ENCODE measurements at regions not wholly inside any gene's neighbourhood (a gene's known extent, or its start where the extent isn't known, plus 50 kb on each side); places are given as distances from the start of the nearest gene placed in this dataset.

- Mint-ChIP-seq H3K27me3 (peaks cover 10% of the 10 kb centered on the region), H3K27ac (no peak overlapping the region), H3K4me3 (no peak overlapping the region)
These were observed 350.9 kb upstream of the HSF2 start for GRCh38 chr6:122048570-122048969.

GRCh38 chr6:122049341-122049740, 350.1 kb upstream of the HSF2 start:
- DNase-seq: no peak
- Mint-ChIP-seq H3K27me3 (peaks cover 10% of the 10 kb centered on the region), H3K27ac (no peak overlapping the region), H3K4me1 (no peaks in the 10 kb centered on the region), H3K36me3 (no peaks in the 10 kb centered on the region), H3K9me3 (no peaks in the 10 kb centered on the region), H3K4me3 (no peak overlapping the region)

More at GRCh38 chr6:122048570-122048969, 350.9 kb upstream of the HSF2 start:
- DNase-seq: no peak
- Mint-ChIP-seq H3K36me3 (no peaks in the 10 kb centered on the region), H3K9me3 (no peaks in the 10 kb centered on the region), H3K4me1 (peaks cover 4% of the 10 kb centered on the region)

- H3K4me3 Mint-ChIP-seq: no peak overlapping the region
- no peak overlapping the region for H3K27ac Mint-ChIP-seq
- peaks cover 5% of the 10 kb centered on the region for H3K27me3 Mint-ChIP-seq
- no peaks in the 10 kb centered on the region for H3K36me3 Mint-ChIP-seq
- H3K9me3 Mint-ChIP-seq: no peaks in the 10 kb centered on the region
- no peak for DNase-seq
- H3K4me1 Mint-ChIP-seq: no peaks in the 10 kb centered on the region
These were observed 349.2 kb upstream of the HSF2 start for GRCh38 chr6:122050242-122050755.

GRCh38 chr6:122052346-122052900, 347.0 kb upstream of the HSF2 start:
- no peak overlapping the region for H3K27ac Mint-ChIP-seq
- H3K9me3 Mint-ChIP-seq: no peaks in the 10 kb centered on the region
- no peaks in the 10 kb centered on the region for H3K36me3 Mint-ChIP-seq
- no peaks in the 10 kb centered on the region for H3K4me1 Mint-ChIP-seq
- no peak overlapping the region for H3K4me3 Mint-ChIP-seq
- no peak for DNase-seq
- H3K27me3 Mint-ChIP-seq: peaks cover 6% of the 10 kb centered on the region

GRCh38 chr6:122059918-122060317, 339.5 kb upstream of the HSF2 start:
- no peak for DNase-seq
- no peaks in the 10 kb centered on the region for H3K36me3 Mint-ChIP-seq
- H3K4me3 Mint-ChIP-seq: no peak overlapping the region
- peaks cover 10% of the 10 kb centered on the region for H3K27me3 Mint-ChIP-seq
- H3K4me1 Mint-ChIP-seq: no peaks in the 10 kb centered on the region
- no peak overlapping the region for H3K27ac Mint-ChIP-seq
- H3K9me3 Mint-ChIP-seq: no peaks in the 10 kb centered on the region

GRCh38 chr6:122061855-122062254, 337.6 kb upstream of the HSF2 start:
- Mint-ChIP-seq H3K4me3 (no peak overlapping the region), H3K36me3 (no peaks in the 10 kb centered on the region), H3K27ac (no peak overlapping the region), H3K4me1 (no peaks in the 10 kb centered on the region), H3K9me3 (no peaks in the 10 kb centered on the region), H3K27me3 (peaks cover 10% of the 10 kb centered on the region)
- no peak for DNase-seq

GRCh38 chr6:122063076-122063475, 336.4 kb upstream of the HSF2 start:
- H3K27ac Mint-ChIP-seq: no peak overlapping the region
- peaks cover 7% of the 10 kb centered on the region for H3K27me3 Mint-ChIP-seq
- no peaks in the 10 kb centered on the region for H3K36me3 Mint-ChIP-seq
- H3K4me3 Mint-ChIP-seq: no peak overlapping the region
- H3K9me3 Mint-ChIP-seq: no peaks in the 10 kb centered on the region
- no peak for DNase-seq
- no peaks in the 10 kb centered on the region for H3K4me1 Mint-ChIP-seq

GRCh38 chr6:122063761-122064160, 335.7 kb upstream of the HSF2 start:
- DNase-seq: no peak
- H3K27ac Mint-ChIP-seq: no peak overlapping the region
- H3K9me3 Mint-ChIP-seq: no peaks in the 10 kb centered on the region
- H3K4me1 Mint-ChIP-seq: no peaks in the 10 kb centered on the region
- no peaks in the 10 kb centered on the region for H3K36me3 Mint-ChIP-seq
- peaks cover 7% of the 10 kb centered on the region for H3K27me3 Mint-ChIP-seq
- H3K4me3 Mint-ChIP-seq: no peak overlapping the region

- Mint-ChIP-seq H3K27ac (no peak overlapping the region), H3K4me1 (no peaks in the 10 kb centered on the region), H3K4me3 (no peak overlapping the region), H3K27me3 (peaks cover 7% of the 10 kb centered on the region), H3K9me3 (no peaks in the 10 kb centered on the region), H3K36me3 (no peaks in the 10 kb centered on the region)
- DNase-seq: no peak
These were observed 333.3 kb upstream of the HSF2 start for GRCh38 chr6:122066200-122066599.

GRCh38 chr6:122068291-122068769, 331.1 kb upstream of the HSF2 start:
- Mint-ChIP-seq H3K4me1 (no peaks in the 10 kb centered on the region), H3K36me3 (no peaks in the 10 kb centered on the region), H3K27me3 (peaks cover under 1% of the 10 kb centered on the region), H3K4me3 (no peak overlapping the region), H3K9me3 (no peaks in the 10 kb centered on the region), H3K27ac (no peak overlapping the region)
- no peak for DNase-seq

- Mint-ChIP-seq H3K9me3 (no peaks in the 10 kb centered on the region), H3K4me1 (no peaks in the 10 kb centered on the region), H3K36me3 (no peaks in the 10 kb centered on the region), H3K4me3 (no peak overlapping the region), H3K27me3 (no peaks in the 10 kb centered on the region), H3K27ac (no peak overlapping the region)
- no peak for DNase-seq
These were observed 329.5 kb upstream of the HSF2 start for GRCh38 chr6:122069932-122070331.

GRCh38 chr6:122072014-122072647, 327.3 kb upstream of the HSF2 start:
- Mint-ChIP-seq H3K4me3 (no peak overlapping the region), H3K36me3 (no peaks in the 10 kb centered on the region), H3K27me3 (no peaks in the 10 kb centered on the region), H3K9me3 (no peaks in the 10 kb centered on the region), H3K27ac (no peak overlapping the region), H3K4me1 (no peaks in the 10 kb centered on the region)
- DNase-seq: no peak

- Mint-ChIP-seq H3K4me1 (no peaks in the 10 kb centered on the region), H3K4me3 (no peak overlapping the region), H3K27me3 (peaks cover 4% of the 10 kb centered on the region), H3K36me3 (no peaks in the 10 kb centered on the region), H3K27ac (no peak overlapping the region), H3K9me3 (no peaks in the 10 kb centered on the region)
- no peak for DNase-seq
These were observed 324.2 kb upstream of the HSF2 start for GRCh38 chr6:122075084-122075838.

- H3K4me1 Mint-ChIP-seq: no peaks in the 10 kb centered on the region
- no peak overlapping the region for H3K27ac Mint-ChIP-seq
- no peak overlapping the region for H3K4me3 Mint-ChIP-seq
- H3K27me3 Mint-ChIP-seq: peaks cover 4% of the 10 kb centered on the region
- DNase-seq: no peak
- H3K9me3 Mint-ChIP-seq: no peaks in the 10 kb centered on the region
- H3K36me3 Mint-ChIP-seq: no peaks in the 10 kb centered on the region
These were observed 323.5 kb upstream of the HSF2 start for GRCh38 chr6:122075917-122076316.

GRCh38 chr6:122077603-122078002, 321.8 kb upstream of the HSF2 start:
- H3K9me3 Mint-ChIP-seq: no peaks in the 10 kb centered on the region
- H3K36me3 Mint-ChIP-seq: no peaks in the 10 kb centered on the region
- no peak overlapping the region for H3K27ac Mint-ChIP-seq
- no peaks in the 10 kb centered on the region for H3K4me1 Mint-ChIP-seq
- no peak overlapping the region for H3K4me3 Mint-ChIP-seq
- no peak for DNase-seq
- peaks cover 8% of the 10 kb centered on the region for H3K27me3 Mint-ChIP-seq

Measured in activated naive CD8-positive, alpha-beta T cell treated with anti-CD3 and anti-CD28 coated beads for 36 hours (primary cell).